Kidney epithelial cell (primary cell): ENCODE measurements at regions not wholly inside any gene's neighbourhood (a gene's known extent, or its start where the extent isn't known, plus 50 kb on each side); places are given as distances from the start of the nearest gene placed in this dataset.
"Not testable (repeated sequence)": the region's sequence is repeated elsewhere in the genome, so short reads cannot be mapped to it uniquely, and the experiment has no call there.

ENCODE experiments used
- DNase-seq: peaks from one replicate; pipeline ENCODE4 v3.0.0-alpha.2; 2010; ENCODE audit warnings: low read depth
- H3K27me3 ChIP-seq: 2 replicates; pipeline ENCODE4 v1.6.0; 2011; ENCODE audit warnings: low read length; ENCODE audit not compliant: control insufficient read depth, insufficient read depth
- H3K36me3 ChIP-seq: 2 replicates; pipeline ENCODE4 v1.5.1; 2011; ENCODE audit warnings: low read length; ENCODE audit not compliant: control insufficient read depth, insufficient read depth
- H3K4me3 ChIP-seq: 2 replicates; pipeline ENCODE4 v1.5.1; 2011; ENCODE audit warnings: low read depth, mild to moderate bottlenecking, control low read depth, low read length
- TF ChIP-seq, protein P1 (sequence below): IDR thresholded peaks from 2 replicates; pipeline ENCODE4 v1.5.1; 2011; ENCODE audit warnings: mild to moderate bottlenecking, moderate library complexity, low read length, control low read depth, inconsistent platforms; ENCODE audit not compliant: insufficient read depth, poor library complexity, severe bottlenecking

GRCh38 chr5:85648495-85648894 lies 969.2 kb upstream of the COX7C start:
- no peaks in the 10 kb centered on the region for H3K36me3 ChIP-seq
- H3K27me3 ChIP-seq: no peaks in the 10 kb centered on the region
- no peak for DNase-seq
- no peak overlapping the region for H3K4me3 ChIP-seq
- TF ChIP-seq, protein P1, sequence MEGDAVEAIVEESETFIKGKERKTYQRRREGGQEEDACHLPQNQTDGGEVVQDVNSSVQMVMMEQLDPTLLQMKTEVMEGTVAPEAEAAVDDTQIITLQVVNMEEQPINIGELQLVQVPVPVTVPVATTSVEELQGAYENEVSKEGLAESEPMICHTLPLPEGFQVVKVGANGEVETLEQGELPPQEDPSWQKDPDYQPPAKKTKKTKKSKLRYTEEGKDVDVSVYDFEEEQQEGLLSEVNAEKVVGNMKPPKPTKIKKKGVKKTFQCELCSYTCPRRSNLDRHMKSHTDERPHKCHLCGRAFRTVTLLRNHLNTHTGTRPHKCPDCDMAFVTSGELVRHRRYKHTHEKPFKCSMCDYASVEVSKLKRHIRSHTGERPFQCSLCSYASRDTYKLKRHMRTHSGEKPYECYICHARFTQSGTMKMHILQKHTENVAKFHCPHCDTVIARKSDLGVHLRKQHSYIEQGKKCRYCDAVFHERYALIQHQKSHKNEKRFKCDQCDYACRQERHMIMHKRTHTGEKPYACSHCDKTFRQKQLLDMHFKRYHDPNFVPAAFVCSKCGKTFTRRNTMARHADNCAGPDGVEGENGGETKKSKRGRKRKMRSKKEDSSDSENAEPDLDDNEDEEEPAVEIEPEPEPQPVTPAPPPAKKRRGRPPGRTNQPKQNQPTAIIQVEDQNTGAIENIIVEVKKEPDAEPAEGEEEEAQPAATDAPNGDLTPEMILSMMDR: no peak

GRCh38 chr5:85651731-85652130 lies 966.0 kb upstream of the COX7C start:
- no peak overlapping the region for H3K4me3 ChIP-seq
- no peaks in the 10 kb centered on the region for H3K27me3 ChIP-seq
- TF ChIP-seq, protein P1: no peak
- H3K36me3 ChIP-seq: no peaks in the 10 kb centered on the region
- no peak for DNase-seq

GRCh38 chr5:85654144-85654543 lies 963.6 kb upstream of the COX7C start:
- DNase-seq: not testable (repeated sequence)

GRCh38 chr5:85656050-85656449 lies 961.7 kb upstream of the COX7C start:
- Histone ChIP-seq H3K27me3 (no peaks in the 10 kb centered on the region), H3K4me3 (no peak overlapping the region), H3K36me3 (no peaks in the 10 kb centered on the region)
- no peak for DNase-seq
- TF ChIP-seq, protein P1: no peak

More at GRCh38 chr5:85654144-85654543, 963.6 kb upstream of the COX7C start:
- not testable (repeated sequence) for H3K4me3 ChIP-seq, H3K36me3 ChIP-seq, H3K27me3 ChIP-seq

DNA sequence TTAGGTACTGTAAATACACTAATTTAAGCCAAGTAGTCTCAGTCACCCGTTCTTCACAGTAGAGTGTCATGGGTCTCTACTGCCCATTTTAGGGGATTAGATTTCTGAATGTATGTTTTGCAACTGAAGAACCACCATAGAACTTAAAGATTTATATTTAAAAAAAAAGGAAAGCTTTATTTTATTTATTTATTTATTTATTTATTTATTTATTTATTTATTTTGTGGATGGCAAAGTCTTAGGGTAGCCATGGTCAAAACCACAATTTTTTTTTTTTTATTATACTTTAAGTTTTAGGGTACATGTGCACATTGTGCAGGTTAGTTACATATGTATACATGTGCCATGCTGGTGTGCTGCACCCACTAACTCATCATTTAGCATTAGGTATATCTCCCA lies 960.4 kb upstream of the COX7C start:
- DNase-seq, H3K36me3 ChIP-seq: not testable (repeated sequence)

GRCh38 chr5:85662969-85663707 lies 954.6 kb upstream of the COX7C start:
- not testable (repeated sequence) for H3K27me3 ChIP-seq, DNase-seq, H3K36me3 ChIP-seq, H3K4me3 ChIP-seq

More for the DNA sequence above, 960.4 kb upstream of the COX7C start:
- not testable (repeated sequence) for H3K27me3 ChIP-seq, H3K4me3 ChIP-seq

DNA sequence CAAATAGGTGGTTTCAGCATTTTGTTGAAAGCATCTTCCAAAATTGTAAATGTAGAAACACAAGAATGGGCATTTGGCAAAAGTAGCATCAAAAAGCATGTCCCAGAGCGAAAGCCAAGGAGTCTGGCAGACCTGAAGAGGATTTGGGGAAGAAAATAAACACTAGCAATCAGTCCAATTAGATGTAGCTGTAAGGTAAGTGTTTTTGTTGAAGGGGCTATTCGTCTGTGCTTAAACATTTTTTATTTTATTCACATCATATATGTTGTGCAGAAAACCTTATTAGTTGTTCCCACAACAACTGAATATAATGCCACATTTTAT lies 954.1 kb upstream of the COX7C start:
- DNase-seq: no peak
- Histone ChIP-seq H3K36me3 (no peaks in the 10 kb centered on the region), H3K27me3 (no peaks in the 10 kb centered on the region), H3K4me3 (no peak overlapping the region)
- TF ChIP-seq, protein P1: no peak
